ENCODE measurements at regions not wholly inside any gene's neighbourhood (a gene's known extent, or its start where the extent isn't known, plus 50 kb on each side); places are given as distances from the start of the nearest gene placed in this dataset.
"Not testable (repeated sequence)": the region's sequence is repeated elsewhere in the genome, so short reads cannot be mapped to it uniquely, and the experiment has no call there.

DNA sequence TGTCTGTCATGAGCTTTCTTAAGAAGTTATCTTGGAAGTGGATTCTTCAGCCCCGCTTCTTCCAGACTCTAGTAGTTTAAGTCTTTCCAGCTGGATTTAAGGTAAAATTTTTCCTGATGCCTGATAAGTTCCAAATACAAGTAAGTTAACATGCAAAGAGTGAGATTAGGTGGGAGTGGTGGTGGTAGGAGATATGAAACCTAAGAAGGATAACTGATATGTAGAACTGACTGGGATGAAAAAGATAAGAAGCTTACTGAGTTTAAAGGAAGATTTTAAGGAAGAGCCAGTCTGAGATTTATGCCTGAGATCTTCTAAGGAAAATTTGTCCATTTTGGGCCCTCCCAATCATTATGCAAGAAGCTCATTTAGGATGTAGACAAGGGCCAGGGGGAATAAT, 250.9 kb upstream of the SYT10 start:
- no peak for DNase-seq

DNA sequence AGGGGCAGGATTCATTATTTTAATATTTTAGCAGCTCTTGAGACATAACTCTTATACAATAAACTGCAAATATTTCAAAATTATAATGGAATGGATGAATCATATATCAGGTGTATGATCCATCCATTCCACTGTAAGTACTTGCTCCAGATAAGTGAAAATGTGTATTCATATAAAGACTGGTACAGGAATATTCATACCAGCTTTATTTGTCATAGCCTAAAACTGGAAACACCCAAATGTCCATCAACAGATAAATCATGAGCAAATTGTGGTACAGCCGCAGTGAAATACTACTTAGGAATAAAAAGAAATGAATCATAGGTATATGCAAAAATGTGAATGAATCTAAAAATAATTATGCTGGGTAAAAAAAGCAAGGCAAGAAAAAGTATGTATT, 263.6 kb upstream of the SYT10 start:
- DNase-seq = no peak

DNA sequence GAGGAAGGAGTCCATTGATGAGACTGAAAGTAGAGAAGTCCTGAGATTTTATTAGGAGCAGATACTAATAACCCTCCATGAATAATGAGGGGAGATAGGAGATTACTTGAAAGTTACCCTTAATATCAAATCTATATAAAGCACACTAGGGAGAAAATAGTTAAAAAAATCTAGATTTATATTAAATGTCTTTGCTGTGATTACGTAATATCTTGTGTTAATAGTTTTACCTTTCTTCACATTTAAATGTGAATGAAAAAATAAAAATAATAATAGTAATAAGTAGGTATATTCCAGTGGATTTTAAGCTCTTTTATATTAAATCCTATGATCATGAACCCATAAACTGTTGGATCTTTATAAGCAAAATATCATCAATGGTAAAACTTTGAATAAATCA, 267.3 kb upstream of the SYT10 start:
- no peak for DNase-seq

DNA sequence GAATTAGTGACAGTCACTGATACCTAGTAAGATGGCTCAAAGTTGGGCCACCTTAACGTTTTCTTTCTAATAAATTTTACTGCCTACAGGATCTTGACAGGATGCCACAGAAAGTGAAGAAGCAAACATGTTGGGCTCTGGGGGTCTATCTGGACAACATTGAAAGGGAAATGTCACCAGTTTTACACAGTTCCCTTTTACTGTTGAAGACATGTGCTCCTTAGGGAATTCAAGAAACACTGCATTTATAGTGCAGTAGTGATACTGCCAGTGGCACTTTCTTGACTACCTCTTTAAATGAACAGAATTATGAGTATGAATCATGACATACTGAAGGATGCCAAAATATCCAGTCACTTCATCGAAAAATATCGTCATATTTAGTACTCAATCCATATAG, 269.3 kb upstream of the SYT10 start:
- no peak for DNase-seq

DNA sequence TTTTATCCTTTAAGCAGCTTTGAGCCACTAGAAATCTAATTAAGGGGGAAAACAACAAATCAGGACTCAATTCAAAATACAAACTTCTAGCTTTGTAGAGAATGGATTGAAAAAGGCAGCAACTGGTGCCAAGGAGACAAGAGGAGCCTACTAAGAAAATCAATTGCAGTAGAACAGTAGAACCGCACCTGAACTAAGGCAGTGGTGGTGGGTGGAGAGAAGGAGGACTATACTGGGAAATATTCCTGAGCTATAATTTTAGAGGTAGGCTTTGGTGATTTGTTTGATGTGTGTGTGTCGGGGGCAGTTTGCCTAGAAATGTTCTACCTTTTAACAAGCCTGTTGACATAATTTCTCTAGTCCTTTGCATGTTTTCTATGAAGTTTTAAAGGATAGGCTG, 270.9 kb upstream of the SYT10 start:
- DNase-seq = no peak

DNA sequence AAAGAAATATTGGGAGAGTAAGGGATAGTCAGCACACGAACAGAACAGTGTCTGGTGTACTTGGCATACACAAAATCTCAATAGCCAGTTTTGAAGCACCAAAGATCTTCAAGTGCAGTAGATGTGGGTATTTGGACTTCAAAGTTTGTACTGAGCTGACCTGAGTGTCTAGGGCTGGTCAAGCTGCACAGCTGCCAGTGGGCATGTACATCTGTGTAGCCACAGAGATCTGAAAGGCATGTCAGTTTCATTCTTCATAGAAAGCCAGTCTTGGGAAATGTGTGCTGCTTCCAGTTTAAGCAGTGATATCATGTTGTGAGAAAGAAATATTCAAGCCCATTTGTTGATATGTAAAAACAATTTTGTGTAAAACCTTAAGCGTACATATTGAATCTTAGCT, 279.0 kb upstream of the SYT10 start:
- no peak for DNase-seq

DNA sequence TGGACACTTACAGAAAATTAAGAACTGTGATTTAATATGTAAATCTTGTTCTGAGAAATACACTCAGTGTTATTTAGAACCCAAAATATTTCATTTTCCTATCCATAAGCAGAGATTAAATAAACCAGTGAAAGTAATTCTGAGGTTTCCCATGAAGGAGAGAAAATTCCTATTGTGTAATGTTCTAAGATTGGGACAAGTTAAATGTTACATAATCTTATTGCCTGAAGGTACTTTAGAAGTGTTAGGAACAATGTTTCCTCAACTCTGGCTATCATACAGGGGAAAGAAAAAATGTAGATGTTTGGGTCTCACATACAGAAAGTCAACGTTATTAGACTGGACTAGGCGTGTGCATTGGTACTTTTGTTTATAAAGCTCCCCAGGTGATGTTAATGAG, 281.9 kb upstream of the SYT10 start:
- no peak for DNase-seq

DNA sequence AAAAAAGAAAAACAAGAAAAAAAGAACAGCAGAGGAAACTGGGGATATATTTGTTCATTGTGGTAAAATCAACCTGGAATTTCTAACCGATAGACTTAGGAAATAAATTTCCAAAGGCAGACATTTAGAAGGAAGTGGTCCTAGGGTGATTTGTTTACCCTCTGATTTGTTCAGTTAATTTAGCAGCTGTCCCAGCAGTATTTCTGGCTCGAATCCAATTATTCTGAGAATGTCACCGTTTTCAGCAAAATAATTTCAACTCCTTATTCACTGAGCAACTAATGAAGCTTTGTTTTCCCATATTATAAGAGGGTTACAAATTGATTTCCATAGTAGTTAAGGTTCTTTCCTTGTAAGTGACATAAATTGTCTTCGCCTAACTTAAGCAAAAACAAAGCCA, 285.2 kb upstream of the SYT10 start:
- DNase-seq = peak; percentile 30

DNA sequence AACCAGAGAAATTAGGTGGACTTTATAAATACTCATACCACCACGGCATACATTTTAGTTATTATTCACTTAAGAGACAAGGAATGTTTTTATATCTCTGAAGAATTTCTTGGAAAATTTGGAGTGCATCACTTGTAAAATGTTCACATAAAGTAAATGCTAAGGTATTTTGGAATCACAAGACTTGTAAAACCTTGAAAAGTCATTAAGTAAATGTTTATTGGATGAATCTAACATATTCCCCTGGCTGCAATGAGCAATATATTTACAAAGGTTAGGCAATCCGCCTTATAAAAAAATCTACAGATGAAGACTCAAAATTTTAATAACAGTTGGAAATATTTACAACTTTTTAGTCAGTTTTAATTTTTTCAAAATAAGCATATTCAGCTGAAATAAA, 287.4 kb upstream of the ALG10 start:
- DNase-seq = no peak

DNA sequence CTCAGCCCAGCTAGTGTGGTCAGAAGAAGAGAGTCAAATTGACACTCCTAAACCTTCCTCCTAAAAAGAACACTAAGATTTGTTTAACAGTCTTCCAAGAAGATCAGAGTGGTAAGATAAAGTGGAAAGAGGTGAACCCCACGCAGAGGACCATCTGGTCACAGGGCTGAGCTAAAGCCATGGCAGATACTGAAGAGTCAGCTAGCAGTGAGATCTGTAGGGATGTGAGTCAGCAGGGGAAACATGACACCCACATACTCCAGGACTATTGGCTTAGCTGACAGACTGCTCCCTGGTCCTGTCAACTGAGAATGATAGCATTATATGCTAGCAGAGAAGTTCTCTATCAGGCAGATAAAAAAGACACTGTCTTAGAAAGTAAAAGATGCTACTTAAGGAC, 269.4 kb upstream of the ALG10 start:
- no peak for DNase-seq

DNA sequence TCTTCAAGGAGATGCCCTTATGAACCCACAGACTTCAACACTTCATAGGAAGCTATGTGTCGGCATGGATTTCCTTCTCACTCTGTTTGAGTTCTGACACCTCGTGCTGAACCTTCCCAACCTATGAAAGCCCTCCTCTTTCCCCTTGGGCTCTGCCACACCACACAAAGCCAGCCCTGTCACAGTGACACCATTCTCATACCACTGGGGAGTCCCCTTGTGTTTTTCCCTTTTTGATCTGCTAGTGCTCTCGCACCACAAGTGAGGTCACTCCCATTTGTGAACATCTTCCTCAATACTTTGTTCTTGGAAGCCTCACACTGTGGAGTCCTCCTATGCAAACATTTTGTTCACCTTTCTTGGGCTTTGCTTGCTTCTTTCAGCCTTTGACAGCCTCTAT, 264.6 kb upstream of the ALG10 start:
- no peak for DNase-seq

DNA sequence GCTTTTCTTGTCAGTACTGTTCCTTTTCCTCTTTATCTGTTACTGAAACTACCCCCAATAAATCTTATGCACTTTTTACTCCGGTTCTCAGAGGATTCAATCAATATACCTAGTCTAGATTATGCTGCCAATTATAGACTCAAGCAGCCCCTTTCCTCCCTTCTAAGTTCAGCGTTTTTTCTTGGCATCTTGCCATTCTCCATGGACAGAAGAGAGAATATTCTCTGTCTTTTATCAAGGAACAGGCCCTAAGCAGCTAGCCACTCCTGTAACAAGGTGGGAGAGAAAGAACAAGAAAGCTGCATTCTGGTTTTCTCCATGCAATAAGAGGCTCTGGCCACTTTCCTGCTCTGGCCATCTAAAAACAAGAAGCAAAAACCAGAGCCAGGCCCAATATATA, 263.0 kb upstream of the ALG10 start:
- no peak for DNase-seq

DNA sequence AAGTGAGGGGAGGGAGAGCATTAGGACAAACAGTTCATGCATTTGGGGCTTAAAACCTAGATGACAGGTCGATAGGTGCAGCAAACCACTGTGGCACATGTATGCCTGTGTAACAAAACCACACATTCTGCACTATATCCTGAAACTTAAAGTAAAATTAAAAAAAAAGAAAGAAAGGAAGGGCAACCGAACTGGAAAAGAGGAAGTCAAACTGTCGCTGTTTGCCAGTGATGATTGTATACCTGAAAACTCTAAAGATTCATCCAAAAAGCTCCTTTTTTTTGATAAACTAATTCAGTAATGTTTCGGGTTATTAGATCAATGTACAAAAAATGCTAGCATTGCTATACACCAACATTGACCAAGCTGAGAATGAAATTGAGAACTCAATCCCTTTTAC, 259.0 kb upstream of the ALG10 start:
- DNase-seq = no peak

DNA sequence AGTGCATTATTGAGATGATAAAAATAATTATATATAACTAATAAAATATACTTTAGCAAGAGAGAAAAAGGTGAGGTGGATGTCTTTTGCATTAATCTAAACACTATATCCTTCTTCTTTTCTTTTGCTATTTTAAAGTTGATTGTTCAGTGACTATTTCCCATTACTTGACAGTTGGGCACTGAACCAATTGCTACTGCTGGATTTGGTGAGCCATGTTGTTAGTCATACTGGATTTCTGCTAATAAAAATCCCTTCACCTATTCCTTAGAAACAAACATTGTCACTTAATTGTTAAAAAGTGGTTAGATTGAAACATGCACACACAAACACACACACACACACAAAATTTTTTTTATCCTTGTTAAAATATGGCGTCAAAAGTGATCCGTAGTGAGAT, 251.6 kb upstream of the ALG10 start:
- DNase-seq = no peak

DNA sequence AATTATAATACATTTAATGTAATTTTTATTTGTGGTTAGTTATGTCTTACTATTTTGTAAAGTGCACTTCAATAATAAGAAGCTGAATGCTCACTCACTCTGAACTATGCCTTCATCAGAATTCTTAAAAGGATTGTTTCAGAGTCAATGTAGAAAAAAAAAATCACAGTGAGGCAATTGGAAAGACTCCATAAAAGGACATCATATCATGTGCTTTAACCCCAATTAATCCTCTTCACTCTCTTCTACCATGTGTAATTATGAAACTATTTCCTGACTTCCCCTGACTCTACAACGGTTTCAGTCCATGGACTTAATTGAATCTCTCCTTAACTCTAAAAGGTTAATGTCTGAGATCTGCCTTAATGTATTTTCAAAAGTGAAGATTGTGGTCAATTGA, 250.4 kb upstream of the ALG10 start:
- no peak for DNase-seq

DNA sequence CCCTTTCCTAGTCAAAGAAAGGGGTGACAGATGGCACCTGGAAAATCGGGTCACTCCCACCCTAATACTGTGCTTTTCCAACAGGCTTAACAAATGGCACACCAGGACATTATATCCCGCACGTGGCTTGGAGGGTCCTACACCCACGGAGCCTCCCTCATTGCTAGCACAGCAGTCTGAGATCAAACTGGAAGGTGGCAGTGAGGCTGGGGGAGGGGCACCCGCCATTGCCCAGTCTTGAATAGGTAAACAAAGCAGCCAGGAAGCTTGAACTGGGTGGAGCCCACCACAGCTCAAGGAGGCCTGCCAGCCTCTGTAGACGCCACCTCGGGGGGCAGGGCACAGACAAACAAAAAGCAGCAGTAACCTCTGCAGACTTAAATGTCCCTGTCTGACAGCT, 249.2 kb upstream of the ALG10 start:
- DNase-seq = not testable (repeated sequence)

DNA sequence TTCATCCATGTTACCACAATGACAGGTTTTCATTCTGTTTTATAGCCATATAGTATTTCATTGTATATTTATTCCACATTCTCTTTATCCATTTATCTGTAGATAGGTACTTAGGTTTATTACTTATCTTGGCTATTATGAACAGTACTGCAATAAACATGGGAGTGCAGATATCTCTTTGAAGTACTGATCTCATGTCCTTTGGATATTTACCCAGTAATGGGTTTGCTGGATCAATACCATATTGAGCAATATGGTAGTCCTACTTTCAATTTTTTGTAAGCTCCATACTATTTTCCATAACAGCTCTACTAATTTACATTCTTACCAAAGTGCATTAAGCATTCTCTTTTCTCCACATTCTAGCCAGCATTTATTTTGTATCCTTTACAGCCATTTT, 235.8 kb upstream of the ALG10 start:
- no peak for DNase-seq

DNA sequence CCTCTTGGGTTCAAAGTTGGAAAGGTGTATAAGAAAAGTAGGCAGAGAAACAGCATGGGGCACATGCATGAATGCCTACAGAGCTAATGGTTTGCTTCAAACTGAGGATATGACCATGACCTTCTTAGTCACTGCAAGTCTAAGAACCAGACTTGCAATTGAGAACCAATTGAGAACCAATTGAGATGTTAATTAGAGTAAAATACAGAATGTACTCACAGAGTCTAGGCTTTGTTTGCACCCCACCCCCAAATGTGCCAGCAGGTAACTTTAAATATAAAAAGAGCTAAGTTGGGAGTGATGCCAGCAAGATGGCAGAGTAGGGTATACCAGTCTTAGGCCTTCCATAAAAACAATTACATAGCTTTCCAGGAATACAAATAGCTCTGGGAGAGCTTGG, 227.3 kb upstream of the ALG10 start:
- no peak for DNase-seq

DNA sequence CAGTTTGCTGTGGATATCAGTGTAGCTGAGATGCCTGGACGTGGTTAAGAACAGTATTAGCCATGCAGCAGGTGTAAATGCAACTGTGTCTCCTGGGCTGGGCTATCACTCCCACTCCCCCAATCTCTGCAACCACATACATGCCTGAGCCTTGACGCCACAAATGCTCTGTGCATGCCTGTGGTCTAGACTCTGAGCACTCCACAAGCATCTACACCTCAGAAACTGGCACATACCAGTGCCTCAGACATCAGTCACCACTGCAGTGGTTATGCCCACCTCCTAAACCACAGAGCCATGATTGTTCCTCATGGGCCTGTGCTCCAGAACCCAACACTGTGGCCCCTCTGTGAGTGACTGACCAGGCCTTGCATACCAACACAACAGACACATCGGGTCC, 226.8 kb upstream of the ALG10 start:
- no peak for DNase-seq

DNA sequence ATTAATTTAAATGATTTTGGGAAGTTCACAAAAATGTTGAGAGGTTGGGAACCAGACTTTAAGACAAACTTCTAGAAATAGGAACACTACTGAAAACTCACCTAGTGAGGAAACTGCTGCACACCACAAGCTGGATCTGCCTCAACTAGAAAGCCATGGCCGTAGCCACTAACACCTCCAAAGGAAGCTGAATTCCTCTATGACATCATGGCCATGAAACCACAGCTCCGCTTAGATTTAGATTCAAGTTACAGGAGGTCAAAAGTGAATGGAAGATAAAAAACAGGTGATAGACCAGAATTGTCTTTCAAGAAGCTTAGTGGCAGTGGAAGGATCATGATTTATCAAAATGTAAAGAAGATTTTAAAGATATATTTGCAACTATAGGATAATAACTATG, 208.8 kb upstream of the ALG10 start:
- DNase-seq = no peak

DNA sequence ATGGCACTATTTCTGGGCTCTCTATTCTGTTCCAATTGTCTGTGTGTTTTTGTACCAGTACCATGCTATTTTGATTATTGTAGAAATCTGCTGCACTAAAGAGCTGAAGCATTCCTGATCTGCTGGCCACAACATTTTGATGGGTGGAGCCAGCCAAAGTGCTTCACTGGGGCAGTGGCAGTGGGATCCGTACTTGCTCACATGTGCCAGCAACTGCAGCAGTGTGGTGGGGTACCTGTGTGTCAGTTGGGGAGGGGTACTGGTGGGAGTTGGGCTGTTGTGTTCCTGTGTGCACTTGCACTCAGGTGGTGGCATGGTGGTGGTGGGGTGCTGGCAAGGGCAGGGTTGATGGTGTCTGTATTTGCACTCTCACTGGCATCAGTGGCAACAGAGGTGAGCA, 204.6 kb upstream of the ALG10 start:
- no peak for DNase-seq

DNA sequence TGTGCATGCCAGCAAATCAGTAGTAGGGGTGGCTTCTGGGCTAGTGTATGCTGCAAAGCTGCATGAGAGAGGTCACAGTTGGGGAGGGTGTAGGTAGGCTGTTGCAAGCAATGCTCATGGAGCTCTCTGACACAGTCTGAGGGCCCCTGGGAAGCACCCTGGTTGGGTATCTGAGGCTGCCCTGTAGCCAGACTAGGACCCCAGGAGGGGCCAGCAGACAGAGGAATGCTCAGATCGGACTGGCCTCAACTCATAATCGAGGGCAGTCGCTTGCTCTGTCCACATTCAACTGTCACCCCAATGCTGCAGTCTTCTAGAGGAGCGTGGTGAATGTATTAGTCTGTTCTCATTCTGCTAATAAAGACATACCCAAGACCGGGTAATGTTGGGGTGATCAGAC, 204.0 kb upstream of the ALG10 start:
- no peak for DNase-seq

DNA sequence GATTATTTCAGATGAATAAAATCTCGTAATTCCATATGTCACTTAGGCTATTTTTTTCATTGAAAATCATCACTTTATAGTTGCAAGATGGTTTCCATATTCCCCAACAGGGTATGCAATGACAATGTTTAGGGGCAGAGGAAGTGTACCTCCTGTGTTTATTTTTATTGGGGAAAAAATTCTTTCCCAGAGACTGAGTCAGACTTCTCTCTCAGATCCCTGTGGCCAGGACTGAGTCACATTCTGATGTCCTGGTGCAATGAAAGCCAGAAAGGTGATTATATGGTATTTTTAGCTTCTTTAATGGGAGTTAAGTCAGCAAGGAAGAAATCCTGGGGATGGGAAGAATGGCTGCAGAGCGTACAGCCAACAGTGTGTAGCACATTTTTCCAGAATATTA, 196.9 kb upstream of the ALG10 start:
- DNase-seq = no peak

DNA sequence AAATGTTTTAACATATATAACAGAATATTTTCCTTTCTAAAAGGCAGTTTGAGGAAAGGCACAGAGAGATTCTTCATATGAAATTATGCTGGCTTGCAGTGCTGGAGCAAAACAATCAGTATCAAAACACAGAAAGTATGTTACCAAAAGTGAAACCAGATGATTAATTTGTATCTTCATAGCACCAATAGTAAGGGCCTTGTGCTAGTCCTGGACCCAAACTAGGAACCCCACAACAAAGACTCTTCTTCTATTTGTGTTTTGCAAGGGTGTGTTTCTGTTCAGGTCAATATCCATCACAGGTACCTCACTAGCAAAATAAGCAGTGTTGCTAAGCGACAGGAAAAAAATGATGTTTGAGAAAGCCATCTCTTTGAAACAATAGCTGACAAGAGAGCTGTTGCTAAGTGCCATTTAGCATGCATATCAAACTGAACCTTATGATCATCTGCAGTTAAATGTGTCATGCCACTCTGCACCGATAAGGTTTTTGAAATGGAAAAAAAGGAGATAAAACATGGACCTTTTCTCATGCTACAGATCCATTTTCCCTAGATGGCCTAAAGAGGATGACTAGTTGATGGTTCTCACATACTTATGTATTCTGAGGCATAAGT, 196.2 kb upstream of the ALG10 start:
- DNase-seq = no peak

DNA sequence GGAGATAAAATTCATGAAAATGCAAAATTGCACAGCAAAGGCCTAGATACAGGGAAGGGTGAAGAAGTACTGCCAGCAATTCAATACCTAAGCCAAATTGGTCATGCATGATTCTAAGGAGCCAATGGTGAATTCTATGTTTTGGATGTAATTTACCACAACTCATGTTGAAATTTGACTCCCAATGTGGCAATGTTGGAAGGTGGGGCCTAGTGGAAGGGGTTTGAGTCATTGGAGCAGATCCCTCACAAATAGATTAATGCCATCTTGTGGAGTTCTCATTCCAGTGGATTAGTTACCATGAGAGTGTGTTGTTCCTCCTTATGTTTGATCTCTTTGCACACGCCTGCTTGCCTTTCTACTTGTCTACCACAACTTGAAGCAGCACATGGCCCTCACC, 194.0 kb upstream of the ALG10 start:
- DNase-seq = no peak

DNA sequence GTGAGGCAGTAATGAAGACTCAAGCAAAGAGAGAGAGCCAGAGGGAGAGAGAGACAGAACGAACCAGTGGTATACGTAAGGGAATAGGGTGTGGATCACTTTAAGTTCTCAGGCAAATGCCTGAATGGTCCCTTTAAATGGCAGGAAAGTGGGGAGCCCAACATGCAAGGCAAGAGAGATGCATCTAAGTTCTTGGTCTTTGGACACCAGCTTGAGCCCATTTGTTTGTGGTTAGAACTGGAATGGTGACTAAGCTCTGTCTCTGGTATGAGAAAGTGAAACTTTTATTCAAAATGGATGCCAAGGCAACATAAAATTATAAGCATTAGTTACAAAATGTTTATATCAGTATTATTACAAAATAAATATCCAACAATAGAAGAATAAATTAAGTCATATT, 192.2 kb upstream of the ALG10 start:
- no peak for DNase-seq
